ENCODE measurements at regions not wholly inside any gene's neighbourhood (a gene's known extent, or its start where the extent isn't known, plus 50 kb on each side); places are given as distances from the start of the nearest gene placed in this dataset.

DNA sequence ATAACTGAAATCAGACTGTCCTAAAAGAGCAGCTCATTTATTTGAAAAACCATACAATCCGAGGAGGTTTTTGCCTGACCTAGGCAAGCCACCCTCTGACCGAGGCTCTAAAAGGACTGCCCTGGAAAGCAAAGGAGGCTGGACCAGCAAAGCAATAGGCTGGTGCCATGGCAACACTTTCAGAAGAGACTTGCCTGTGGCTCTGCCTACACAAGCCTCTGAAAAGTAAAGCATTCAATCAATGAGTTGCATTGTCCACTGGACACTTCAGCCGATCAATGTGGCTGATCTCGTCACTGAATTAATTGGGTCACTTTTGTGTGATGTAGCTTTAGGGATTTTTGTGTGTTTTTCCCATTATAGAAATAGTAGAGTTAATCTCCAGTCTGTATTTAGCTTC, 99.1 kb upstream of the SEMA6D start:
- TF ChIP-seq GATA2 (IDR thresholded peaks at IDR 0.05; ENCODE audit: low read depth, low read length) (no peak), GATA3 (IDR thresholded peaks at IDR 0.05; ENCODE audit: low read depth, low read length) (no peak)

DNA sequence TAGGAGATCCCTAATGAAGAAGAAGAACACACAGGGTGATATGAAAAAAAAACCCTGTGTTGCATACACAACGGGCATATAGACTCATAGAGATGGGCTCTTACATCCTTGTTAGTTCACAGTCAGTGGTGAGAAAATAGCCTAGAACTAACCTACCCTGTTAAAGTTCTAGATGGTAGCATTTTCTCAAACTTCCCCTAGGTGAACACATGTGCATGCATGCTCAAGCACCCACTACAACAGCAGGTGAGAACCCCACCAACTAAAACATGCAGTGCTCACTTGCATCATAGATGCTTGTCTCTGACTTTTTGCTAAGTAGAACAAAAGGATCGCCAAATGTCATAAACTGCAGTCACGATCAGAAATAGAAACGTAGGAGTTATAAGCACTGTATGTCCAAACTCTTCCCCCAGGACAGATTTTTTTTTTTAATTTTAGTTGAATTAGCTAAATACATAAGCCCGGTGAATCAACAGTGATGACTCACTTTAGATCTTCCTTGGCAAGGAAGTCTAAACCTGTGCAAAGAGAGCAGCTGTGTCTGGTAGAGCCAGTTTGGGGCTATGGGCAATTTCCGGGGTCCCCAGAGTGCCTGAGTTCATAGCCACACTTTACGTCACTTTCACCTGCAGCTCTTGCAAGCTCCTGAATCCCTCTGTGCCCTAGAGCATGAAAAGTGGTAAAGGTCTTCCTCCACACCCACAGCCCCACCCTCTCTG, 96.2 kb upstream of the SEMA6D start:
- no peak for TF ChIP-seq GATA3 (IDR thresholded peaks at IDR 0.05; ENCODE audit: low read depth, low read length)
- TF ChIP-seq GATA2 (IDR thresholded peaks at IDR 0.05; ENCODE audit: low read depth, low read length), result no peak

DNA sequence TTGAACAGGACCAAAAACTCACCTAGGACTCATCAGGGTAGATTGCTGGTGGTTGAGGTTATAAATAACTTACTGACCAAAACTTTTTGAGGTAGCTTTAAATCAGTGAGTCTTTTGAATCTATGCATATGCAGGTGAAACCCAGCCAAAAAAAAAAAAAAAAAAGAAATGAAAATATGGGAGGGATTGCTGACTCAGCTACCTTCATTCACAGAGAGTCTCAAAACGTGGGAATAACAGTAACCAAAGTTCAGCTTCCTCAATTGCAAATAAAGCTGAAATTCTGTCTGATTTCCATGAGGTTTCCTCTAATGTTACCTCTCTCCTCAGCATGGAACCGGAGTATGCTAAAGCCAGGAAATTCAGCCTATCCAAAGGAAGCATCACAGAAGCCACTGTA, 95.2 kb upstream of the SEMA6D start:
- TF ChIP-seq GATA3 (IDR thresholded peaks at IDR 0.05; ENCODE audit: low read depth, low read length) (no peak), GATA2 (IDR thresholded peaks at IDR 0.05; ENCODE audit: low read depth, low read length) (no peak)

DNA sequence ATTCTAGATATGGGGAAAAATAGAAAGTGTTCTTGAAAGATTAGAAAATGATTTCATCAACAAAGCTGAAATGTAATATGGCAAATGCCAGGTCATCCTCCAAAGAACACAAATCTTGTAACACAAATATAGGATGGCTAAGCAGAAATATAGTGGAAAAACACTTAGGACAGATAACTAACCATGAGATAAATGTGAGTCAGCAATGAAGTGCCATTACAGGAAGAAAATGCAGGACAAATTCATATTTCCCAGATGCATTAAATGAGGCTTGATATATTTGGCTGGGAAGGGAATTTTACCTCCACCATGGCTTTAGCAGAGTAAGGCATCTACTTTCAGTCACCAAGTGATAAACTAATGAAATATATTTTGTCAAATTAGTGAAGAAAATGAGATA, 92.8 kb upstream of the SEMA6D start:
- no peak for TF ChIP-seq GATA2 (IDR thresholded peaks at IDR 0.05; ENCODE audit: low read depth, low read length)
- TF ChIP-seq GATA3 (IDR thresholded peaks at IDR 0.05; ENCODE audit: low read depth, low read length), result no peak

DNA sequence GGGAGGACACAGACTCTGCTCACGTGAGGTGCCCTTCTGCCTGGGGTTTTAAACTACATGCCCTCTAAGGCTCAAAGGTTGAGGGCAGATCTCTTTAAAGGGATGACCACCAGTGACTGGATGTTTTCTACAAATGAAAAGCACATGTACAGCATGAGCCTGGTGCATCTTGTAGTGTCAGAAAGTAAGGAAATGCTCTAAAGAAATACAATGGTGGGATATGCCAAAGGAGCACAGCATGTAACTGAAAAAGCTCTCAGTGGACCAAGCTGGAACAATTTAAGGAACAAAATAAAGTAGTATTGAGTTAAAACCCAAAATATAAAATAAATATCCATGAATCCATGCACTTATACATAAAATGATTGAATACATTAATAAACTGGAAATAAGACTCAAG, 78.3 kb upstream of the SEMA6D start:
- TF ChIP-seq GATA2 (IDR thresholded peaks at IDR 0.05; ENCODE audit: low read depth, low read length) (no peak), GATA3 (IDR thresholded peaks at IDR 0.05; ENCODE audit: low read depth, low read length) (no peak)

DNA sequence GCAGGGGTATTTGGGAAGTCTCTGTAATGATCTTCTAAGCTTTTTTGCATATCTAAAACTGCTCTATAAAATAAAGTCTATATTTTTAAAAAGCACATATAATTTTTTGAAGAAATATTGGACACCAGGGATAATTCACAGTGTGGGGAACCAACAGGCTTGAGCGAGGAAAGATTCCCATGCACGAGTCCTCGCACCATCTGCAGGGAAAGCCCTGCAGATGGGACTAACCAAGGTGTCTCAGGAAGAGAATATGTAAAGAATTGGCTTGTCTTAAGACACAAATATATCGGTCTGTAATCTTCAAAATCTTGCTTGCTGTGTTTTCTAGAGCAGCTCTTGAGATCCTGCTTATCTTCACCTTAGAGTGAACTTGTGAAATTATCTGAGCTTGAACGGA, 77.2 kb upstream of the SEMA6D start:
- TF ChIP-seq GATA2 (IDR thresholded peaks at IDR 0.05; ENCODE audit: low read depth, low read length), result no peak
- TF ChIP-seq GATA3 (IDR thresholded peaks at IDR 0.05; ENCODE audit: low read depth, low read length), result no peak

DNA sequence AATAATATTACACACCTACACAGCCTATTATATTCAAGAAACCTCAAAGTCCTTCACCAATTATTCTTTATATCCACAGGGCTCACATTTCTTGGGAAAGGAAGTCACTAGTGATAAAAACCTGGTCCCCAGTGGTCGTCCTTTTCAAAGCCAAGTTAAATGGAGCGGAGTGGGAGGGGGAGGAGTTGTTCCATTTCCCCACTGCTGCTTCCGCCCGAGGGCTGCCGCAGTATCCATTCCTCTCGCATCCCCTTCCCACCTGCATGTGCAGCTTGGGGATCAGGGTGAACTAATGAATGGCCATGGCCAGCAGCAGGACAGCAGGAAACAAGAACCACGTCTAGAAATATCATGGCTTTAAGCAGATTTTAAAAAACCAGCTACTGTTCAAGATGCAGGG, 76.4 kb upstream of the SEMA6D start:
- no peak for TF ChIP-seq GATA3 (IDR thresholded peaks at IDR 0.05; ENCODE audit: low read depth, low read length)
- TF ChIP-seq GATA2 (IDR thresholded peaks at IDR 0.05; ENCODE audit: low read depth, low read length), result no peak

DNA sequence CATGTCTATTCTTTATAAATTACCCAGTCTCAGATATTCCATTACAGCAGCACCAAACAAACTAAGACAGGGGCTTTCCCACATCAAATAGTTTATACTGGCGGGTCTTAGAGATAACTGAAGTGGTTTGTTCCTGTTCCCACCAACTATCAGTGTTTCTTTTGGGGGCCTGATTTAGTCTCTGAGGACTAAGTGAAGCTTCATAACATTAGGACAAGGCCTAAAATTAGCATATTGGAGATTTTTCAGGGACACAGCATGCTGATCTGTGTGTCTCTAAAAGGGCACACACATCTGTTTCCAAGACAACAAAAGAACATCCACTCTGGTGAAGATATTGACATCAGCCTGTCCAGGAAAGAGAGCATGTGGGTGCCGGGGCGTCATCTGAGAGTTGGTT, 72.6 kb upstream of the SEMA6D start:
- TF ChIP-seq GATA2 (IDR thresholded peaks at IDR 0.05; ENCODE audit: low read depth, low read length), result no peak
- no peak for TF ChIP-seq GATA3 (IDR thresholded peaks at IDR 0.05; ENCODE audit: low read depth, low read length)

DNA sequence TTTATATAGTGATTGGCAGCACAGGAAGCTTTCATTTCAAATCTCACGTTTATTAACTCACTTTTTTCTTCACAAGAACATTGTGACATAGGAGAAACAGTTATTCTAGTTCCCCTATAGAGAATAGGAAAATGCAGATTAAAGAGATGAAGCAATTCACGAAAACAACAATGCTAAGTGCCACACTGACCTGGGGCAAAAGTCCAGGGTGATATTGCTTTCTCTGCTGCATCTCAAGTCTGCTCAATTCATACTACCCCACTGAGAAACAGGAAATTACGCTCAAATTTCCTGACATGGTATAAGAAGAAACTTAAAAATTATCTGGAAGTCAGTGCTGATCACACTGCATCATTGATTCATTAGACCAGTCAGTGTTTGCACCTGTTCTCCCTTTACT, 66.7 kb upstream of the SEMA6D start:
- TF ChIP-seq GATA3 (IDR thresholded peaks at IDR 0.05; ENCODE audit: low read depth, low read length), result no peak
- no peak for TF ChIP-seq GATA2 (IDR thresholded peaks at IDR 0.05; ENCODE audit: low read depth, low read length)

DNA sequence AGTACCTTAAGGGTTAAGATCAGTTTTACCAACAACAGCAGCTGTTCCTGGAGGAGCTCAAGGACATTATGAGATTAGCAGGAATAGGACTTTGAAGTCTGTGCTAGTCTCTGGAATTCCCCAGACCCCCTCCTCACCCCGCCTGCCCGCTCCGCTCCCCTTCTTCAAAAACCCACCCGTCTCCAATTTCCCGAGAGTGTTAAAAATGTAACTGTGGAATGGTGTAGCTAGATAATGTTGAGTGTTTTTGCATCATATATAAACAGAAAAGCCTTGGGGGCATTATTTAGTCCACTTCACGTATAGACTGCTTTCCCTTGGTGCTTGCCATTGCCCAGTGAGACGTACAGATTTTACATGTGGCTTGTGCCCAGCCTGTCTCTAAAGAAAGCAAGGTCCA, 65.0 kb upstream of the SEMA6D start:
- TF ChIP-seq GATA2 (IDR thresholded peaks at IDR 0.05; ENCODE audit: low read depth, low read length), result no peak
- TF ChIP-seq GATA3 (IDR thresholded peaks at IDR 0.05; ENCODE audit: low read depth, low read length), result no peak

DNA sequence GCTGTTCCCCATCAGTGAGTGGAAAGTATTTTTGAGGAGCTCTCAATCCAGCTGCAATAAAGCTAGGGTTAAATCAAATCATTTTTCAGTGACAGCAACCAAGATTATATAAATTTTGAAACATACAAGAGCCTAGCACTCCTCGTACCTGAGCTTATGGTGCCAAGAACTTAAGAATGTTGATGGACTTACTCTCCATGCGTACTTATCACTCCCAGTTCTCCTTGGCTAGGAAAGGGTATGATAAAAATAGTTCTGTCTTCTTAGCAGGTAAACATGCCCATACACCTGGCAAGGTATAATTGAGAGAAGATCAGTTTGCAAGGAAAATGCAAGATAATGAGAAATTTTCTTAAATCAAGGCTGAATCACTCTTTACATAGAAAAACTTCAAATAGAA, 64.5 kb upstream of the SEMA6D start:
- TF ChIP-seq GATA2 (IDR thresholded peaks at IDR 0.05; ENCODE audit: low read depth, low read length), result no peak

DNA sequence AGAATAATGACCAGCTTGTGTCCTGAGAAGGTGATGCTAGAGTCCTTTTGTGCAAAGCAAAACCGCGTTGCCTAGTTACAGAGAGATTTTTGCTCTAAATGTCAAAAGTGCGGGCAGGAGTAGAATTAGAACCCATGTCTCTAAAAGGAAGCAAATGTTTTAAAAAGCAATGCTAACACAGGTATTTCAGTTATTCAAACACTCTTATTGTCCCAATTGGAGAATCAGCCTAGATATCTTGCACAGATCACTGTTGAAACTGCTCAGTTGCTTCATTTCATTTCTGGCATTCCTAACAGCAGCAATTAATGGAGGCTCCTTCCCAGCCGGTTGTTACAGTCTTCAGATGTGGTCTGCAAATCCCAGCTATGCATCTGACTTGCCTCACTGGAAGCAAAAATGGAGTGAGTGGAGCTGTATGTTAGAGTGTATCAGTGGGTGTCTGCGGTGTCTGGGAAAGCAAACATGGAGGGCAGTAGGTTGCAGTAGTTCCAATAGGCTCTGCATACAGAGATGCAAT, 55.6 kb upstream of the SEMA6D start:
- no peak for TF ChIP-seq GATA2 (IDR thresholded peaks at IDR 0.05; ENCODE audit: low read depth, low read length)

DNA sequence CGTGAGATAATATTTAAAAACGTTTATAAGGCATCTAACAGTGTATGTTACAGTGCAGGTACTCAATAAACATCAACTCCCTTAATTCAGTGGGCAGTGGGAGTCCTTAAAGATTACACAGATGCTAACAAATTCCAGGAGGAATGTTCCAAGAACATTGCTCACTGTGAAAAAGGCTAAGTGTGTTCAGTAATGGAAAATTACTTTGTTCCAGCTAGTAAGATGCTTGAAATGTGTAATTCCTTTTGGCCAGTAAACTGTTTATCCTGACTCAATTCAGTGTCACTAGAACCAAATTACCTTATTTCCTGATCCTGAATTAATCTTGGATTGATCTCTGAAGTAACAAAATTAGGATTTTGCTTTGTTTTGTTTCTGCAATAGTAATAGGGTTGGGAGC, 54.2 kb upstream of the SEMA6D start:
- TF ChIP-seq GATA3 (IDR thresholded peaks at IDR 0.05; ENCODE audit: low read depth, low read length) (no peak), GATA2 (IDR thresholded peaks at IDR 0.05; ENCODE audit: low read depth, low read length) (no peak)
